Esophagus squamous epithelium (tissue), 4 donors: ENCODE measurements at regions not wholly inside any gene's neighbourhood (a gene's known extent, or its start where the extent isn't known, plus 50 kb on each side); places are given as distances from the start of the nearest gene placed in this dataset.

Experiments
- CTCF ChIP-seq, 6 experiments: fragments of 450-650 bp in 4 of 6; fragments of 200-600 bp in 2 of 6; sonication (generic) in 2 of 6; IDR thresholded peaks; one replicate each; pipeline ENCODE4 v1.5.1; 2016 to 2019; ENCODE audit warnings: antibody characterized with exemption in 6 of 6, mild to moderate bottlenecking in 4 of 6, moderate library complexity in 4 of 6
- POLR2A ChIP-seq, 4 donors: fragments of 450-650 bp; IDR thresholded peaks; one replicate each; pipeline ENCODE4 v1.6.1; 2017; ENCODE audit warnings: antibody characterized with exemption in 4 of 4, mild to moderate bottlenecking in 4 of 4, moderate library complexity in 3 of 4

- TF ChIP-seq POLR2A (IDR thresholded peaks at IDR 0.05) (no peak), CTCF (IDR thresholded peaks at IDR 0.05) (no peak)
These were observed 237.3 kb downstream of the GALR1 start for GRCh38 chr18:77486985-77487384.
